Chondrocyte (in vitro differentiated cells): ENCODE measurements at regions not wholly inside any gene's neighbourhood (a gene's known extent, or its start where the extent isn't known, plus 50 kb on each side); places are given as distances from the start of the nearest gene placed in this dataset.
A peak's percentile ranks its signal among the peaks of the same experiment; 100 is the strongest.
"Not testable (repeated sequence)": the region's sequence is repeated elsewhere in the genome, so short reads cannot be mapped to it uniquely, and the experiment has no call there.

Experiments
- DNase-seq: peaks from one replicate; pipeline ENCODE4 v3.0.0; 2021; ENCODE audit warnings: mixed read lengths, low spot score
- H3K27ac Mint-ChIP-seq: one replicate; pipeline ENCODE4 v1.8.0; 2021; ENCODE audit warnings: mild to moderate bottlenecking, moderate library complexity, mixed read lengths; ENCODE audit not compliant: unreplicated experiment
- H3K27me3 Mint-ChIP-seq: 2 replicates; pipeline ENCODE4 v1.8.0; 2021; ENCODE audit warnings: low read depth, mixed read lengths
- H3K36me3 Mint-ChIP-seq: 2 replicates; pipeline ENCODE4 v1.8.0; 2021; ENCODE audit warnings: low read depth, mixed read lengths
- H3K4me1 Mint-ChIP-seq: 2 replicates; pipeline ENCODE4 v1.8.0; 2021; ENCODE audit warnings: low read depth, mild to moderate bottlenecking, mixed read lengths
- H3K4me3 Mint-ChIP-seq: one replicate; pipeline ENCODE4 v1.8.0; 2021; ENCODE audit warnings: mild to moderate bottlenecking, moderate library complexity, mixed read lengths; ENCODE audit not compliant: unreplicated experiment
- H3K9me3 Mint-ChIP-seq: 2 replicates; pipeline ENCODE4 v1.8.0; 2021; ENCODE audit warnings: low read depth, mixed read lengths
- CTCF ChIP-seq: fragments of 200-600 bp; sonication (generic); IDR thresholded peaks from 2 replicates; pipeline ENCODE4 v1.5.0; 2021; ENCODE audit warnings: antibody characterized with exemption, mild to moderate bottlenecking, moderate library complexity

- no peaks in the 10 kb centered on the region for H3K9me3 Mint-ChIP-seq
- H3K27me3 Mint-ChIP-seq: peaks cover 8% of the 10 kb centered on the region
- no peak overlapping the region for H3K4me3 Mint-ChIP-seq
- DNase-seq: no peak
- no peaks in the 10 kb centered on the region for H3K36me3 Mint-ChIP-seq
- TF ChIP-seq CTCF: no peak
- H3K4me1 Mint-ChIP-seq: no peaks in the 10 kb centered on the region
- no peak overlapping the region for H3K27ac Mint-ChIP-seq
These were observed 210.0 kb downstream of the ASMT start for GRCh38 chrX:1824855-1825254.

GRCh38 chrX:1833656-1834360 lies 218.9 kb downstream of the ASMT start:
- no peak overlapping the region for H3K4me3 Mint-ChIP-seq
- TF ChIP-seq CTCF: no peak
- DNase-seq: no peak
- no peaks in the 10 kb centered on the region for H3K36me3 Mint-ChIP-seq
- H3K4me1 Mint-ChIP-seq: peaks cover 23% of the 10 kb centered on the region
- no peak overlapping the region for H3K27ac Mint-ChIP-seq
- no peaks in the 10 kb centered on the region for H3K27me3 Mint-ChIP-seq
- peaks cover 4% of the 10 kb centered on the region for H3K9me3 Mint-ChIP-seq

- no peaks in the 10 kb centered on the region for H3K36me3 Mint-ChIP-seq
- TF ChIP-seq CTCF: no peak
- peaks cover 4% of the 10 kb centered on the region for H3K9me3 Mint-ChIP-seq
- peaks cover 23% of the 10 kb centered on the region for H3K4me1 Mint-ChIP-seq
- no peak overlapping the region for H3K4me3 Mint-ChIP-seq
- DNase-seq: no peak
- H3K27ac Mint-ChIP-seq: peak overlapping the region; percentile 97
- H3K27me3 Mint-ChIP-seq: no peaks in the 10 kb centered on the region
These were observed 220.2 kb downstream of the ASMT start for GRCh38 chrX:1835056-1835455.

- Mint-ChIP-seq H3K9me3 (peaks cover 4% of the 10 kb centered on the region), H3K4me1 (peaks cover 23% of the 10 kb centered on the region), H3K4me3 (no peak overlapping the region), H3K27ac (peak overlapping the region; percentile 97), H3K36me3 (no peaks in the 10 kb centered on the region), H3K27me3 (no peaks in the 10 kb centered on the region)
- DNase-seq: no peak
- no peak for TF ChIP-seq CTCF
These were observed 221.8 kb downstream of the ASMT start for GRCh38 chrX:1836683-1837082.

- H3K27ac Mint-ChIP-seq: no peak overlapping the region
- no peak for TF ChIP-seq CTCF
- DNase-seq: no peak
- peaks cover 3% of the 10 kb centered on the region for H3K27me3 Mint-ChIP-seq
- H3K4me3 Mint-ChIP-seq: no peak overlapping the region
- H3K9me3 Mint-ChIP-seq: peaks cover 4% of the 10 kb centered on the region
- H3K36me3 Mint-ChIP-seq: no peaks in the 10 kb centered on the region
- H3K4me1 Mint-ChIP-seq: peaks cover under 1% of the 10 kb centered on the region
These were observed 226.9 kb downstream of the ASMT start for GRCh38 chrX:1841746-1842145.

GRCh38 chrX:1847000-1847399 lies 232.1 kb downstream of the ASMT start:
- not testable (repeated sequence) for H3K9me3 Mint-ChIP-seq, H3K4me3 Mint-ChIP-seq, DNase-seq, H3K4me1 Mint-ChIP-seq, H3K27ac Mint-ChIP-seq, H3K36me3 Mint-ChIP-seq, H3K27me3 Mint-ChIP-seq

- not testable (repeated sequence) for H3K9me3 Mint-ChIP-seq, DNase-seq, H3K36me3 Mint-ChIP-seq, H3K27me3 Mint-ChIP-seq, H3K27ac Mint-ChIP-seq, H3K4me3 Mint-ChIP-seq
- H3K4me1 Mint-ChIP-seq: peaks cover 12% of the 10 kb centered on the region
These were observed 232.9 kb downstream of the ASMT start for GRCh38 chrX:1847790-1848189.
